GM06990 (cell line): ENCODE measurements at regions not wholly inside any gene's neighbourhood (a gene's known extent, or its start where the extent isn't known, plus 50 kb on each side); places are given as distances from the start of the nearest gene placed in this dataset.

Experiments used
- DNase-seq: peaks from one replicate; pipeline ENCODE4 v3.0.0-alpha.2; 2011; ENCODE audit not compliant: insufficient read length; ENCODE audit errors: extremely low read depth
- H3K27me3 ChIP-seq: replicated peaks from 2 replicates; pipeline ENCODE4 v1.6.0; 2011; ENCODE audit warnings: low read length; ENCODE audit not compliant: control insufficient read depth, insufficient read depth
- H3K36me3 ChIP-seq: 2 replicates; pipeline ENCODE4 v1.5.1; 2011; ENCODE audit warnings: low read length; ENCODE audit not compliant: control insufficient read depth, insufficient read depth
- H3K4me3 ChIP-seq: replicated peaks from 2 replicates; pipeline ENCODE4 v1.5.1; 2011; ENCODE audit warnings: low read depth, mild to moderate bottlenecking, control low read depth, low read length
- TF ChIP-seq, protein P1 (sequence below): IDR thresholded peaks from 2 replicates; pipeline ENCODE4 v1.5.1; 2011; ENCODE audit warnings: low read length, control low read depth, mild to moderate bottlenecking, inconsistent platforms; ENCODE audit not compliant: insufficient read depth, poor library complexity, severe bottlenecking

GRCh38 chr1:87757676-87758075, 429.0 kb downstream of the LMO4 start:
- Histone ChIP-seq H3K4me3 (no peak overlapping the region), H3K27me3 (no peaks in the 10 kb centered on the region), H3K36me3 (no peaks in the 10 kb centered on the region)
- TF ChIP-seq, protein P1, sequence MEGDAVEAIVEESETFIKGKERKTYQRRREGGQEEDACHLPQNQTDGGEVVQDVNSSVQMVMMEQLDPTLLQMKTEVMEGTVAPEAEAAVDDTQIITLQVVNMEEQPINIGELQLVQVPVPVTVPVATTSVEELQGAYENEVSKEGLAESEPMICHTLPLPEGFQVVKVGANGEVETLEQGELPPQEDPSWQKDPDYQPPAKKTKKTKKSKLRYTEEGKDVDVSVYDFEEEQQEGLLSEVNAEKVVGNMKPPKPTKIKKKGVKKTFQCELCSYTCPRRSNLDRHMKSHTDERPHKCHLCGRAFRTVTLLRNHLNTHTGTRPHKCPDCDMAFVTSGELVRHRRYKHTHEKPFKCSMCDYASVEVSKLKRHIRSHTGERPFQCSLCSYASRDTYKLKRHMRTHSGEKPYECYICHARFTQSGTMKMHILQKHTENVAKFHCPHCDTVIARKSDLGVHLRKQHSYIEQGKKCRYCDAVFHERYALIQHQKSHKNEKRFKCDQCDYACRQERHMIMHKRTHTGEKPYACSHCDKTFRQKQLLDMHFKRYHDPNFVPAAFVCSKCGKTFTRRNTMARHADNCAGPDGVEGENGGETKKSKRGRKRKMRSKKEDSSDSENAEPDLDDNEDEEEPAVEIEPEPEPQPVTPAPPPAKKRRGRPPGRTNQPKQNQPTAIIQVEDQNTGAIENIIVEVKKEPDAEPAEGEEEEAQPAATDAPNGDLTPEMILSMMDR, result no peak
- DNase-seq, result no peak

DNA sequence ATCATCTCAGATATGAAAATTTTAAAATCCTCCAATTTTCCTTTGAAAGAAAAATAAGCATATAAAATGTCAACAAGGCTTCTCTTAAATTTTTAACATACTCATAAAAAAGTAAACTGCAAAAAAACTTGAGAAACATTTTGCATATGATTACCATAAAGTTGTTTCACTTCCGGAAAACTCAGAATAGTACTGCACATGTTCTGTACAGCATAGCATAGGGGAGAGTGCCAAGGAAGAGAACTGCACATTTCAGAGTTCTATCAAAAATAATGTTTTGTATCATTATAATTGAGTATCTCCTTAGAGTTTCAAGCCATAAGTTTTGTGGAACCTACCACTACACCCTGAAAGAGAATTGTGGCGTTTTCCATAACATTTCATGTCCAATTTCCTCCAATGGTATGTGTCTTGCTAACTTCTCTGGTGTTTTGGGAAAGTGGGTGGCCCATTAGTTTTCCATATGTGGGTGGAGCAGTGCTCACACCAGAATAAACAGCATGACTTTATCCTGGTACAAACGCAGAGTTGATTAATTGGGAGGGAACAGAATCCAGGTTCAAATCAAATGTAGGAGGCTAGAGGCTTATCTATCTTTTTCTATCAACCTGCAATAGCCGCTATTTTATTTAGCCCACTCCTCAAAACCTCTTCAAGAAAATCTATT, 430.9 kb downstream of the LMO4 start:
- no peak for DNase-seq
- Histone ChIP-seq H3K27me3 (no peaks in the 10 kb centered on the region), H3K36me3 (no peaks in the 10 kb centered on the region), H3K4me3 (no peak overlapping the region)
- TF ChIP-seq, protein P1, result no peak

DNA sequence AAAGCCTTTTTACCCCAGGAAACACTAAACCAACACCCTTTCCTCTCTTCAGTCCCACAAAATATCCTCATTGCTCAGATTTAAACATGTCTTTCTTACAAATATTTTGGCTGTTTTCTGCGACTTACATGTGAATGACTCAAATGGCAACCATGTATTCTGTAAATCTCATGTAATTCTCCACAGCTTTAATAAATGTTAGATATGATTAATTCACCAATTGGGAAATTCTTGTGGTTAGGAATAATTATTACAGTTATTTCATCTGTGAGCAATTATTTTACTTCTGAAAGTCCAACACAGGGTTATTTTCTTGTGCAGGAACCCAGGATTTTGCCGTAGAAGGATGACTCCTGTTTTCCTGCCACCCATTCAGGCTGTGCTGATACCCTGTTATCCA, 431.5 kb downstream of the LMO4 start:
- Histone ChIP-seq H3K27me3 (no peaks in the 10 kb centered on the region), H3K36me3 (no peaks in the 10 kb centered on the region), H3K4me3 (no peak overlapping the region)
- no peak for DNase-seq
- TF ChIP-seq, protein P1, result no peak

DNA sequence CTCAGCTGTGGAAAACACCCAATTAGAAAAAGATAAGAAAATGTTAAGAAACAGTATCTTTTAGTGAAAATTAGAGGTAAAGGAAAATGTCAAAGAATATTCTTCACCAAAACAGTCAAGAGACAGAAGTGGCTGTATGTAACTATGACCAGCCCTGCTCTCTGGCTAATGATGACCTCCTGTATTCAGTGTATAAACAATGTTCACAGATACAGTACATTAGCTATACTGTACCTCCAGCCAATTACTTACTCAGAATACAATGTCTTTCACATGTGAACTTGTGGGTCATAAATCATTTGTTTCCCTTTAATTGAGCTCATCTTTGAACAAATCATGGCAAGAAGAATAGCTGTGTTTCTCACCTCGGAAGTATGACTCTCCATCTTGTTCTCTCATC, 432.0 kb downstream of the LMO4 start:
- TF ChIP-seq, protein P1, result no peak
- Histone ChIP-seq H3K36me3 (no peaks in the 10 kb centered on the region), H3K27me3 (no peaks in the 10 kb centered on the region), H3K4me3 (no peak overlapping the region)
- DNase-seq, result no peak

- Histone ChIP-seq H3K36me3 (no peaks in the 10 kb centered on the region), H3K4me3 (no peak overlapping the region), H3K27me3 (no peaks in the 10 kb centered on the region)
- TF ChIP-seq, protein P1, result no peak
- no peak for DNase-seq
These were observed 434.8 kb downstream of the LMO4 start for GRCh38 chr1:87763483-87763882.
